AG09319 (cell line): ENCODE measurements at regions not wholly inside any gene's neighbourhood (a gene's known extent, or its start where the extent isn't known, plus 50 kb on each side); places are given as distances from the start of the nearest gene placed in this dataset.

Experiments
- DNase-seq: peaks from one replicate; pipeline ENCODE4 v3.0.0-alpha.2; 2010; ENCODE audit warnings: low read depth; ENCODE audit errors: extremely low read depth
- CTCF ChIP-seq: IDR thresholded peaks from 2 replicates; pipeline ENCODE4 v1.5.1; 2011; ENCODE audit warnings: low read depth, mild to moderate bottlenecking, inconsistent platforms, low read length, moderate library complexity

- no peak for DNase-seq
- no peak for TF ChIP-seq CTCF
These were observed 166.6 kb downstream of the SHQ1 start for GRCh38 chr3:72681598-72681997.

GRCh38 chr3:72680766-72681165 lies 167.5 kb downstream of the SHQ1 start:
- DNase-seq = no peak
- TF ChIP-seq CTCF = no peak

GRCh38 chr3:72679540-72680198 lies 168.6 kb downstream of the SHQ1 start:
- TF ChIP-seq CTCF = no peak
- DNase-seq = no peak

- DNase-seq = no peak
- TF ChIP-seq CTCF = no peak
These were observed 169.4 kb downstream of the SHQ1 start for GRCh38 chr3:72678867-72679266.

GRCh38 chr3:72678380-72678779 lies 169.9 kb downstream of the SHQ1 start:
- TF ChIP-seq CTCF = no peak
- no peak for DNase-seq

GRCh38 chr3:72675243-72675642 lies 173.0 kb downstream of the SHQ1 start:
- no peak for DNase-seq
- no peak for TF ChIP-seq CTCF

- no peak for TF ChIP-seq CTCF
- DNase-seq = no peak
These were observed 175.1 kb downstream of the SHQ1 start for GRCh38 chr3:72673011-72673771.
